Osteoblast (primary cell): ENCODE measurements at regions not wholly inside any gene's neighbourhood (a gene's known extent, or its start where the extent isn't known, plus 50 kb on each side); places are given as distances from the start of the nearest gene placed in this dataset.

Experiments used
- DNase-seq: peaks from one replicate; pipeline ENCODE4 v3.0.0; 2011; ENCODE audit warnings: low spot score, mixed read lengths; ENCODE audit not compliant: insufficient read length; ENCODE audit errors: missing footprints
- H2AFZ ChIP-seq: 2 replicates; pipeline ENCODE4 v1.6.0; 2011; ENCODE audit warnings: mild to moderate bottlenecking, low read length
- H3K27ac ChIP-seq: 2 replicates; pipeline ENCODE4 v1.5.1; 2011; ENCODE audit warnings: mild to moderate bottlenecking, low read depth, low read length, moderate library complexity
- H3K27me3 ChIP-seq: 2 replicates; pipeline ENCODE4 v1.6.0; 2012; ENCODE audit warnings: mild to moderate bottlenecking, control low read depth, inconsistent platforms, low read length, moderate library complexity; ENCODE audit not compliant: insufficient read depth
- H3K36me3 ChIP-seq: 2 replicates; pipeline ENCODE4 v1.5.1; 2011; ENCODE audit warnings: mild to moderate bottlenecking, low read length, control low read depth, moderate library complexity; ENCODE audit not compliant: insufficient read depth
- H3K4me1 ChIP-seq: 2 replicates; pipeline ENCODE4 v1.5.1; 2011; ENCODE audit warnings: mild to moderate bottlenecking, low read length, control low read depth, moderate library complexity; ENCODE audit not compliant: insufficient read depth
- H3K4me2 ChIP-seq: 2 replicates; pipeline ENCODE4 v1.6.0; 2011; ENCODE audit warnings: mild to moderate bottlenecking, low read length; ENCODE audit not compliant: insufficient read depth
- H3K4me3 ChIP-seq: fragments of 200-600 bp; sonication (generic); 3 replicates; pipeline ENCODE4 v1.5.1; 2012; ENCODE audit warnings: mild to moderate bottlenecking, low read length, inconsistent platforms; ENCODE audit not compliant: insufficient read depth
- H3K79me2 ChIP-seq: 2 replicates; pipeline ENCODE4 v1.6.0; 2012; ENCODE audit warnings: mild to moderate bottlenecking, low read length, control low read depth, inconsistent platforms; ENCODE audit not compliant: insufficient read depth
- H3K9me3 ChIP-seq: 2 replicates; pipeline ENCODE4 v1.5.1; 2011; ENCODE audit warnings: low read depth, low read length, control low read depth
- H4K20me1 ChIP-seq: 2 replicates; pipeline ENCODE4 v1.6.0; 2012; ENCODE audit warnings: mild to moderate bottlenecking, low read length, control low read depth; ENCODE audit not compliant: insufficient read depth
- CTCF ChIP-seq: IDR thresholded peaks from 2 replicates; pipeline ENCODE4 v1.5.1; 2011; ENCODE audit warnings: mild to moderate bottlenecking, low read depth, low read length, moderate library complexity; ENCODE audit errors: extremely low read depth

- Histone ChIP-seq H3K36me3 (no peaks in the 10 kb centered on the region), H3K4me1 (no peaks in the 10 kb centered on the region), H3K4me2 (no peak overlapping the region), H4K20me1 (no peaks in the 10 kb centered on the region), H3K4me3 (no peak overlapping the region), H2AFZ (no peak overlapping the region), H3K27ac (no peak overlapping the region), H3K79me2 (no peaks in the 10 kb centered on the region), H3K27me3 (no peaks in the 10 kb centered on the region), H3K9me3 (no peaks in the 10 kb centered on the region)
- DNase-seq = no peak
- no peak for TF ChIP-seq CTCF
These were observed 318.5 kb upstream of the MAP3K7 start for GRCh38 chr6:90905351-90905750.

- H3K4me1 ChIP-seq = no peaks in the 10 kb centered on the region
- TF ChIP-seq CTCF = no peak
- DNase-seq = no peak
- no peak overlapping the region for H3K27ac ChIP-seq
- H4K20me1 ChIP-seq = no peaks in the 10 kb centered on the region
- no peak overlapping the region for H3K4me2 ChIP-seq
- no peaks in the 10 kb centered on the region for H3K36me3 ChIP-seq
- no peaks in the 10 kb centered on the region for H3K27me3 ChIP-seq
- no peak overlapping the region for H2AFZ ChIP-seq
- H3K79me2 ChIP-seq = no peaks in the 10 kb centered on the region
- no peak overlapping the region for H3K4me3 ChIP-seq
- no peaks in the 10 kb centered on the region for H3K9me3 ChIP-seq
These were observed 313.2 kb upstream of the MAP3K7 start for GRCh38 chr6:90900034-90900433.

- TF ChIP-seq CTCF = no peak
- Histone ChIP-seq H3K4me1 (no peaks in the 10 kb centered on the region), H3K27ac (no peak overlapping the region), H3K9me3 (no peaks in the 10 kb centered on the region), H3K36me3 (no peaks in the 10 kb centered on the region), H4K20me1 (no peaks in the 10 kb centered on the region), H2AFZ (no peak overlapping the region), H3K27me3 (no peaks in the 10 kb centered on the region), H3K4me2 (no peak overlapping the region), H3K79me2 (no peaks in the 10 kb centered on the region), H3K4me3 (no peak overlapping the region)
- no peak for DNase-seq
These were observed 311.9 kb upstream of the MAP3K7 start for GRCh38 chr6:90898763-90899162.

GRCh38 chr6:90896075-90896547 is 309.2 kb upstream of the MAP3K7 start:
- no peak for DNase-seq
- TF ChIP-seq CTCF = no peak

More at GRCh38 chr6:90896075-90896547, 309.2 kb upstream of the MAP3K7 start:
- H3K36me3 ChIP-seq = no peaks in the 10 kb centered on the region
- no peaks in the 10 kb centered on the region for H4K20me1 ChIP-seq
- no peak overlapping the region for H3K27ac ChIP-seq
- H3K4me1 ChIP-seq = no peaks in the 10 kb centered on the region
- H3K4me3 ChIP-seq = no peak overlapping the region
- no peak overlapping the region for H2AFZ ChIP-seq
- no peak overlapping the region for H3K4me2 ChIP-seq
- H3K27me3 ChIP-seq = no peaks in the 10 kb centered on the region
- H3K79me2 ChIP-seq = no peaks in the 10 kb centered on the region
- H3K9me3 ChIP-seq = no peaks in the 10 kb centered on the region
